ENCODE measurements at regions not wholly inside any gene's neighbourhood (a gene's known extent, or its start where the extent isn't known, plus 50 kb on each side); places are given as distances from the start of the nearest gene placed in this dataset.

DNA sequence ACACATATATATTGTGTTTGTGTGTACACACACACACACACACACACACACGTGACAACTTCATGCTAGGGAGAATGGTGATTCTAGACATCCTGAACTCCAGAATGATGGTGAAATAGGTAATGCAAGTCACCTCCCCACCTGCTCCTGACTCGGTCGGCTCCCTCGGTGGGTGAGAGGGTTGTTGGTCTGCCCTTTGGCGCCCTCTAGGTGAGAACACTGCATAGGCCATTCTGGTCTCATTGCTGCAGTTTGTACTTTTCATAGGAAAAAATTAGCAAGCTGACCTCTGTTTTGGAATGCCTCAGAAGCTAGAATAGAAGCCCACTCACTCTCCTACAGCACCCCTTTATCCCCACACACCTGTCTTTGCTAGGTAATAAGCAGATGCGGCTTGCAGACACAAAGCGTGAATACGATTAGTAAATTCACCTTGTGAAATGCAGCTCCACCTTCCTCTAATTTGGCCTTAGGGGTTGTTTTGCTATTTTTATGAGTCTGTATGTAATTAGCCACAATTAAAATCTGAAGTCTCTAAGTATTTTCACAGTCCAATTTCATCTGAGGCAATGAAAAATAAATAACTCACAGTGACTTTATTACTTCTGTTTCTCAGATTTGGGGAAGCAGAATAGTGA, 130.0 kb upstream of the KCNJ15 start:
- TF ChIP-seq, protein P1, sequence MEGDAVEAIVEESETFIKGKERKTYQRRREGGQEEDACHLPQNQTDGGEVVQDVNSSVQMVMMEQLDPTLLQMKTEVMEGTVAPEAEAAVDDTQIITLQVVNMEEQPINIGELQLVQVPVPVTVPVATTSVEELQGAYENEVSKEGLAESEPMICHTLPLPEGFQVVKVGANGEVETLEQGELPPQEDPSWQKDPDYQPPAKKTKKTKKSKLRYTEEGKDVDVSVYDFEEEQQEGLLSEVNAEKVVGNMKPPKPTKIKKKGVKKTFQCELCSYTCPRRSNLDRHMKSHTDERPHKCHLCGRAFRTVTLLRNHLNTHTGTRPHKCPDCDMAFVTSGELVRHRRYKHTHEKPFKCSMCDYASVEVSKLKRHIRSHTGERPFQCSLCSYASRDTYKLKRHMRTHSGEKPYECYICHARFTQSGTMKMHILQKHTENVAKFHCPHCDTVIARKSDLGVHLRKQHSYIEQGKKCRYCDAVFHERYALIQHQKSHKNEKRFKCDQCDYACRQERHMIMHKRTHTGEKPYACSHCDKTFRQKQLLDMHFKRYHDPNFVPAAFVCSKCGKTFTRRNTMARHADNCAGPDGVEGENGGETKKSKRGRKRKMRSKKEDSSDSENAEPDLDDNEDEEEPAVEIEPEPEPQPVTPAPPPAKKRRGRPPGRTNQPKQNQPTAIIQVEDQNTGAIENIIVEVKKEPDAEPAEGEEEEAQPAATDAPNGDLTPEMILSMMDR (IDR thresholded peaks at IDR 0.05 in 4 of 5, conservative IDR thresholded peaks at IDR 0.05 in 1 of 5), result peak in 4 of 5 experiments; percentile 39 to 60 (median 44)
- TF ChIP-seq POLR2A (IDR thresholded peaks at IDR 0.05), result no peak

All from gastrocnemius medialis (tissue), 4 donors.